ENCODE measurements at regions not wholly inside any gene's neighbourhood (a gene's known extent, or its start where the extent isn't known, plus 50 kb on each side); places are given as distances from the start of the nearest gene placed in this dataset.
"Not testable (repeated sequence)": the region's sequence is repeated elsewhere in the genome, so short reads cannot be mapped to it uniquely, and the experiment has no call there.

DNA sequence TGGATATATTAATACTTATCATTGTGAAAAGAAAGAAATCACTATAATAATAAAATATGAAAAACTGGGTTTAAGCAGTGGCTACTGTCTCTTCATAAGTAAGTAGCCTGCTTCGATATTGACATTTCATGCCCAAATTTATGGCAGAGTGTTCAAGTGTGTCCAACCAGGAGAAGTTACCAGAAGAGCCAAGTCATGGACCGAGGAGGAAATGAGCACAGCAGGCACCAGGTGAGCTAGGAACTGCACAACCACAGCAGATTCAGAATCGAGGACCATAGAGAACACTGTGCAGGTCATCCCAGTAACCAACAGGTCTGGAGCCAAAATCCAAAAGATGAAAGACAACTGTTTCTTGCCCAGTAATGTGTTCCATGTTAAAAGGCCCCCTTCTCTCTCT lies 79.9 kb upstream of the ABCB5 start:
- Mint-ChIP-seq H3K9me3 (peaks cover 0 to 9% (median 3%) of the 10 kb centered on the region in 7 donors), H3K4me3 (no peak overlapping the region), H3K36me3 (no peaks in the 10 kb centered on the region), H3K27me3 (no peaks in the 10 kb centered on the region), H3K27ac (no peak overlapping the region), H3K4me1 (no peaks in the 10 kb centered on the region)
- ATAC-seq (ENCODE audit: low read depth in 2 of 2) (no peak), DNase-seq (no peak)

- H3K4me1 Mint-ChIP-seq = no peaks in the 10 kb centered on the region
- no peak overlapping the region for H3K4me3 Mint-ChIP-seq
- no peak overlapping the region for H3K27ac Mint-ChIP-seq
- H3K36me3 Mint-ChIP-seq = no peaks in the 10 kb centered on the region
- H3K27me3 Mint-ChIP-seq = no peaks in the 10 kb centered on the region
- DNase-seq (no peak), ATAC-seq (ENCODE audit: low read depth in 2 of 2) (no peak)
- peaks cover 0 to 13% (median 6%) of the 10 kb centered on the region in 7 donors for H3K9me3 Mint-ChIP-seq
Measured at GRCh38 chr7:20539201-20539600, 76.3 kb upstream of the ABCB5 start.

- Mint-ChIP-seq H3K36me3 (no peaks in the 10 kb centered on the region), H3K4me3 (no peak overlapping the region), H3K27me3 (no peaks in the 10 kb centered on the region), H3K27ac (no peak overlapping the region), H3K9me3 (peaks cover 0 to 12% (median 6%) of the 10 kb centered on the region in 7 donors), H3K4me1 (no peaks in the 10 kb centered on the region)
- ATAC-seq (ENCODE audit: low read depth in 2 of 2) (no peak), DNase-seq (no peak)
Measured at GRCh38 chr7:20541608-20542349, 73.7 kb upstream of the ABCB5 start.

DNA sequence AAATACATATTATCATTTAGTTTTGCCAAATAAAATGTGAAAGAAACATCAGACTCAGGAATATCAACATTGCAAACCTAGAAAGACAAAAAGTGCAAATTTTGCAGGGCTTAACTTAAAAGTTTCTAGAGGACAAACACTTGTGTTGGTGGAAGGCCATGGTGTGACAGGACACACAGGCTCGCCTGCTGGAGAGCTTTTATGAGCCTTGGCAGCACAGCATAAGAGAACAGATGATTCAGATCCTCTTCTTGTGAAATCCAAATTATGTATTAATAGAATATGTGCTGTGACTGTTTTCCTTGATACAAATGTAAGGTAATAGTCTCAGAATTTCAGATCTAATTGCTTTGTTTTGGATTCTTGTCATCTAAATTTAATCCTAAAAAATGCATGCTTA lies 72.9 kb upstream of the ABCB5 start:
- ATAC-seq (ENCODE audit: low read depth in 2 of 2) (no peak), DNase-seq (no peak)
- no peak overlapping the region for H3K4me3 Mint-ChIP-seq
- no peaks in the 10 kb centered on the region for H3K4me1 Mint-ChIP-seq
- H3K36me3 Mint-ChIP-seq = no peaks in the 10 kb centered on the region
- peaks cover 0 to 12% (median 6%) of the 10 kb centered on the region in 7 donors for H3K9me3 Mint-ChIP-seq
- no peaks in the 10 kb centered on the region for H3K27me3 Mint-ChIP-seq
- H3K27ac Mint-ChIP-seq = no peak overlapping the region

GRCh38 chr7:20543500-20543899 lies 72.0 kb upstream of the ABCB5 start:
- Mint-ChIP-seq H3K4me3 (no peak overlapping the region), H3K27me3 (no peaks in the 10 kb centered on the region), H3K4me1 (no peaks in the 10 kb centered on the region), H3K36me3 (no peaks in the 10 kb centered on the region), H3K27ac (no peak overlapping the region), H3K9me3 (peaks cover 0 to 12% (median 6%) of the 10 kb centered on the region in 7 donors)
- ATAC-seq (ENCODE audit: low read depth in 2 of 2) (no peak), DNase-seq (no peak)

DNA sequence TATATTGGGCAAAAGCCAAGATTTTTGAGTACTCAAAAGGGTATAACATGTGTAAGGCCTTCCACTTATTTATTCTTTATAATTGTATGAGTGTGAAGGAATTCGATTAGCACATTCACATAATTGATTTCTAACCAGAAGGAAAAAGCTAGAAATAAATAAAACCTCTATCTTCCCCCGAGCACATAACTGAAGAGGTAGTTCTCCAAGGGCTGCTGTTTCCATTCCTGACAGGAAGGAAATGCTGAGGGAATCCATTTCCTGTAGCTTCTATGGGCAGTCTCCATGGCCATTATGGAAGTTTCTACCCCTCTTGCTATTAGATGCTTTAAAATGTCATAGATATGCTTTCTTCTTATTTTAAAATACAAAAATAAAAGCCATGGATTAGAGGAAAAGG lies 70.5 kb upstream of the ABCB5 start:
- DNase-seq (no peak), ATAC-seq (ENCODE audit: low read depth in 2 of 2) (no peak)
- Mint-ChIP-seq H3K4me1 (no peaks in the 10 kb centered on the region), H3K27ac (no peak overlapping the region), H3K27me3 (no peaks in the 10 kb centered on the region), H3K9me3 (peaks cover 0 to 12% (median 5%) of the 10 kb centered on the region in 7 donors), H3K36me3 (no peaks in the 10 kb centered on the region), H3K4me3 (no peak overlapping the region)

DNA sequence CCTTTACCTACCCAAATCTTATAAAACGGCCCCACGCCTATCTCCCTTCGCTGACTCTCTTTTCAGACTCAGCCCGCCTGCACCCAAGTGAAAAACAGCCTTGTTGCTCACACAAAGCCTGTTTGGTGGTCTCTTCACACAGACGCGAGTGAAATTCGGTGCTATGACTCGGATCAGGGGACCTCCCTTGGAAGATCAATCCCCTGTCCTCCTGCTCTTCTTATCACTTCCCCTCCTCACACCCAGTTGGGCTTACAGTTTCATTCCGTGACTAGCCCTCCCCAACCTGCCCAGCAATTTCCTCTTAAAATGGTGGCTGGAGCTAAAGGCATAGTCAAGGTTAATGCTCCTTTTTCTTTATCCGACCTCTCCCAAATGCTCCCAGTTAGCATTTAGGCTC lies 68.5 kb upstream of the ABCB5 start:
- not testable (repeated sequence) for ATAC-seq (ENCODE audit: low read depth in 2 of 2); H3K36me3 Mint-ChIP-seq; H3K27me3 Mint-ChIP-seq; DNase-seq; H3K9me3 Mint-ChIP-seq; H3K27ac Mint-ChIP-seq; H3K4me3 Mint-ChIP-seq; H3K4me1 Mint-ChIP-seq

- Mint-ChIP-seq H3K9me3 (no peaks in the 10 kb centered on the region), H3K4me3 (no peak overlapping the region)
Measured at GRCh38 chr7:20554072-20554471, 61.4 kb upstream of the ABCB5 start.

GRCh38 chr7:20556091-20556490 lies 59.4 kb upstream of the ABCB5 start:
- Mint-ChIP-seq H3K4me1 (no peaks in the 10 kb centered on the region), H3K27ac (no peak overlapping the region), H3K27me3 (no peaks in the 10 kb centered on the region), H3K4me3 (no peak overlapping the region), H3K36me3 (no peaks in the 10 kb centered on the region), H3K9me3 (no peaks in the 10 kb centered on the region)
- ATAC-seq (ENCODE audit: low read depth in 2 of 2) (no peak), DNase-seq (no peak)

More at GRCh38 chr7:20554072-20554471, 61.4 kb upstream of the ABCB5 start:
- H3K36me3 Mint-ChIP-seq = no peaks in the 10 kb centered on the region
- no peak overlapping the region for H3K27ac Mint-ChIP-seq
- no peak for ATAC-seq (ENCODE audit: low read depth in 2 of 2)
- no peaks in the 10 kb centered on the region for H3K4me1 Mint-ChIP-seq
- no peak for DNase-seq
- H3K27me3 Mint-ChIP-seq = no peaks in the 10 kb centered on the region

DNA sequence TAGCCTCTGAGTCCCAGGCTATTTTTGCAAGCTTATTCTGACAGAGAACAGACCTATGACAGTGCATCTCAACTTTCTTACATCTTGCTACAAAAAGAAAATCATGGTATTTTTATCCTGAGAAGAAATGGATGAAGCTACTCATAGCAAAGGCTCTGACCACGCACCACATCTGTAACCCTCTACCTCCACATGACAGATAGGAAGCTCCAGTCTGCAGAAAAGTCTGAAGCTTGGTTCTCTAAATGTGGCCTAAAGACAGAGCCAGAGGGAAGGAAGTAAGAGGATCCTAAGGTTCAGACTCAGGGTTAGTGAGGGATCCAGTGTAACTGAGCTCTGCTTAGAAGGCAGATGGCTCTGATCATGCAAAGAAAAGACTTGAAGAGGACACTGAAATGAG lies 58.4 kb upstream of the ABCB5 start:
- Mint-ChIP-seq H3K4me1 (no peaks in the 10 kb centered on the region), H3K4me3 (no peak overlapping the region), H3K9me3 (no peaks in the 10 kb centered on the region), H3K27me3 (no peaks in the 10 kb centered on the region), H3K27ac (no peak overlapping the region), H3K36me3 (no peaks in the 10 kb centered on the region)
- ATAC-seq (ENCODE audit: low read depth in 2 of 2) (no peak), DNase-seq (no peak)

GRCh38 chr7:20558963-20559716 lies 56.3 kb upstream of the ABCB5 start:
- ATAC-seq (ENCODE audit: low read depth in 2 of 2) (no peak), DNase-seq (no peak)
- H3K4me1 Mint-ChIP-seq = no peaks in the 10 kb centered on the region
- H3K9me3 Mint-ChIP-seq = no peaks in the 10 kb centered on the region
- H3K4me3 Mint-ChIP-seq = no peak overlapping the region
- peaks cover 0 to 4% (median 0%) of the 10 kb centered on the region in 3 donors for H3K27me3 Mint-ChIP-seq
- H3K36me3 Mint-ChIP-seq = no peaks in the 10 kb centered on the region
- H3K27ac Mint-ChIP-seq = no peak overlapping the region

- no peak overlapping the region for H3K4me3 Mint-ChIP-seq
- H3K27me3 Mint-ChIP-seq = peaks cover 0 to 4% (median 0%) of the 10 kb centered on the region in 3 donors
- no peak overlapping the region for H3K27ac Mint-ChIP-seq
- no peak for ATAC-seq (ENCODE audit: low read depth in 2 of 2)
- no peaks in the 10 kb centered on the region for H3K4me1 Mint-ChIP-seq
- no peak for DNase-seq
- H3K9me3 Mint-ChIP-seq = peaks cover 0 to under 1% (median 0%) of the 10 kb centered on the region in 7 donors
- no peaks in the 10 kb centered on the region for H3K36me3 Mint-ChIP-seq
Measured at GRCh38 chr7:20559883-20560282, 55.6 kb upstream of the ABCB5 start.

DNA sequence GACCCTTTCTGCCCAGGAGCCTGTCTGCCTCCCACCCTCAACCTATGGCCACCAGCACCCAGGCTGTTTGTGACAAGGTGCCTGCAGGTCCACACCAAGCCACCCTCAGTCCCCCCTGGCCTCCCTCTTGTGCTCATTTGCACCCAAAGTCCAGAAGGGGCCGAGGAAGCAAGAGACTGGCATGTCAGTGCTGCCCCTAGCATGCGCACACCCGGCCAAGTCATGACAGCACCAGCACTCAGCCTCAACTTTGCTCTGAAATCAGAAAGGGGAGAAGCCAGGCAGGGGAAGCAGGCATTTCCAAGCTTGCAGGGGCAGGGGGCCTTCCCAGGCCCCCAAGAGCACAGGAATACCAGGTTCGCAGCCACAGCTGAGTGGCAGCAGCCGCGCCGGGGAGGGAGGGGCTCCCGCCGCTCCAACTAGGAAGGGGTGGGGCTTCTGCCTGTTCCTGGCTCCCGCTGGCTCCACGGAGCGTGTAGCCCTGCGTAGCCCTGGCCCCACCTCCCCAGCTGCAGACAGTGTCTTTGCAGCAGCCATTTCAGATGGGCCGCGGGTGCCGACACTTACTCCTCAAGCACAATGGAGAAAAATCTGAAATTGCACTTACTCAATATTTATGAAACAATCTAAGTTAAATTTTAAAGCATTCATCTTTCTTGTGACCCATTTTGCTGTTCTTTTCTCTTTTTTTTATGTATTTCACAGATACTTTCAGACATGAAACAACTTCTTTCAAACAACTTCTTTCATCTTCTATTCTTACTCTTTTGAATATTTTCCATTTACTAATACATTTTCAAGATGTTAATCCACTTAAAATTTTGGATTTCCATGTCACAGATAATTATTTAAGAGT lies 54.9 kb upstream of the ABCB5 start:
- no peak for DNase-seq
- Mint-ChIP-seq H3K27ac (no peak overlapping the region), H3K4me3 (no peak overlapping the region), H3K4me1 (no peaks in the 10 kb centered on the region), H3K9me3 (peaks cover 0 to 3% (median 0%) of the 10 kb centered on the region in 7 donors), H3K27me3 (peaks cover 0 to 4% (median 0%) of the 10 kb centered on the region in 3 donors), H3K36me3 (no peaks in the 10 kb centered on the region)
- no peak for ATAC-seq (ENCODE audit: low read depth in 2 of 2)
